PC-9 (cell line): ENCODE measurements at regions not wholly inside any gene's neighbourhood (a gene's known extent, or its start where the extent isn't known, plus 50 kb on each side); places are given as distances from the start of the nearest gene placed in this dataset.
"Not testable (repeated sequence)": the region's sequence is repeated elsewhere in the genome, so short reads cannot be mapped to it uniquely, and the experiment has no call there.

Experiments used
- EZH2 ChIP-seq: fragments of 200-600 bp; sonication (generic); IDR thresholded peaks from 2 replicates; pipeline ENCODE4 v1.8.0; 2017; ENCODE audit warnings: antibody characterized with exemption, low read depth
- TF ChIP-seq, protein P1 (sequence below): fragments of 200-600 bp; sonication (generic); conservative IDR thresholded peaks from 2 replicates; pipeline ENCODE4 v1.6.1; 2017; ENCODE audit warnings: mixed run types, antibody characterized with exemption, mild to moderate bottlenecking, moderate library complexity

DNA sequence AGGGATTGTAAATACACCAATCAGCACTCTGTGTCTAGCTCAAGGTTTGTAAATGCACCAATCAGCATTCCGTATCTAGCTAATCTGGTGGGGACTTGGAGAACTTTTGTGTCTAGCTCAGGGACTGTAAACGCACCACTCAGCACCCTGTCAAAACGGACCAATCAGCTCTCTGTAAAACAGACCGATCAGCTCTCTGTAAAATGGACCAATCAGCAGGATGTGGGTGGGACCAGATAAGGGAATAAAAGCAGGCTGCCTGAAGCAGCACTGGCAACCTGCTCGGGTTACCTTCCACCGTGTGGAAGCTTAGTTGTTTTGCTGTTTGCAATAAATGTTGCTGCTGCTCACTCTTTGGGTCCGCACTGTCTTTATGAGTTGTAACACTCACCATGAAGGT lies 145.7 kb downstream of the PSAT1 start:
- TF ChIP-seq EZH2: not testable (repeated sequence)
- TF ChIP-seq, protein P1, sequence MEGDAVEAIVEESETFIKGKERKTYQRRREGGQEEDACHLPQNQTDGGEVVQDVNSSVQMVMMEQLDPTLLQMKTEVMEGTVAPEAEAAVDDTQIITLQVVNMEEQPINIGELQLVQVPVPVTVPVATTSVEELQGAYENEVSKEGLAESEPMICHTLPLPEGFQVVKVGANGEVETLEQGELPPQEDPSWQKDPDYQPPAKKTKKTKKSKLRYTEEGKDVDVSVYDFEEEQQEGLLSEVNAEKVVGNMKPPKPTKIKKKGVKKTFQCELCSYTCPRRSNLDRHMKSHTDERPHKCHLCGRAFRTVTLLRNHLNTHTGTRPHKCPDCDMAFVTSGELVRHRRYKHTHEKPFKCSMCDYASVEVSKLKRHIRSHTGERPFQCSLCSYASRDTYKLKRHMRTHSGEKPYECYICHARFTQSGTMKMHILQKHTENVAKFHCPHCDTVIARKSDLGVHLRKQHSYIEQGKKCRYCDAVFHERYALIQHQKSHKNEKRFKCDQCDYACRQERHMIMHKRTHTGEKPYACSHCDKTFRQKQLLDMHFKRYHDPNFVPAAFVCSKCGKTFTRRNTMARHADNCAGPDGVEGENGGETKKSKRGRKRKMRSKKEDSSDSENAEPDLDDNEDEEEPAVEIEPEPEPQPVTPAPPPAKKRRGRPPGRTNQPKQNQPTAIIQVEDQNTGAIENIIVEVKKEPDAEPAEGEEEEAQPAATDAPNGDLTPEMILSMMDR: not testable (repeated sequence)
